DMS 273 (cell line): ENCODE measurements at regions not wholly inside any gene's neighbourhood (a gene's known extent, or its start where the extent isn't known, plus 50 kb on each side); places are given as distances from the start of the nearest gene placed in this dataset.

ENCODE experiments used
- DNase-seq: peaks from one replicate; lab custom pipeline; 2025; ENCODE audit not compliant: unreplicated experiment; lab: John Stamatoyannopoulos, UW

DNA sequence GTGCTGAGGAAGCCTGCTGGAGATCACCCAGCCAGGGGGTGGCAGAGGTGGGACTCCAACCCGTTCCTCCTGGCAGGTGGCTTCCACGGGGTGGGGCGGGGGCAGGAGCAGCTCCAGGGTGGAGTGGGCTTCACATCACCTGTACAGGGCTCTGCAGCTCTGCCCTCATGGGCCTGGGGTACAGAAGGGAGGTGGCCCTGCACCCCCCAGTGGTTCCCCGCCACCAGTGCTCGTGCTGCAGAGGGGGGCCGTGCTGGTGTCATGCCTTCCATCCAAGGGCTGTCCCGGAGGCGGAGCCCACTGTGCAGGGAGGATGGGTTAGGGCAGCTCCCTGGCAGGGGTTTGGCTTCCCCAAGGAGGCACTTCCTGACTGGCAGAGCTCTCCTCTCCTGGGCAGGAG lies 76.4 kb upstream of the SHISAL1 start:
- no peak for DNase-seq

GRCh38 chr22:44387486-44387885 lies 74.7 kb upstream of the SHISAL1 start:
- no peak for DNase-seq

DNA sequence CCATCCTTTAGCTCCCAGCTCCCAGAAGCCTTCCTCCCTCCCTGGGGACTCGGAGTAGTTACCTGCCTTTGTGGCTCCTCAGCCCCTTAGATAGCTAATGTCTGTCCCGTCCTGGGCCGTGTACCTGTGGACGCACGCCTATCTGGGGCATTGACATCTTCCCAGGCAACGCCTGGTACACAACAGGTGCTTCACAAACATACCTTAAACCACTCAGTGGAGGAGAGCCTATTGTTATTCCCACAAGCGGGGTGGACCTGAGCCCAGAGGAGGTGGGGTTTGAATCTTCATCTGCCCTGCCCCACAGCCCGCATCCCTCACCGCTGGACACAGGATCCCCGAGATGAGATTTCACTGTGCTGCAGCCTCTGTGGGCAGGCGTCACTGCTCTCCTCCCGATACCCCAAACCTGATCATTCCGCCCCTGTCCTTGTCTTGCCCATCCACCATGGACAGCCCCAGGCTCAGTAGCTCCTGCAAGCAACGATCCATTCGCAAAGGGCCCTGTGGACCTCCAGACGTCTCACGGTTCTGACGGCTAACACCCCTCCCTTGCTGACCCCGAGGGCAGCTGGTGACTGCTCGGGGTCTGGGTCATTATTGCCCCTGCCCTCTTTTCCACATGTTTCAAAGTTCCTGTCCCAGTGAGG lies 73.8 kb upstream of the SHISAL1 start:
- no peak for DNase-seq

GRCh38 chr22:44385781-44386180 lies 73.0 kb upstream of the SHISAL1 start:
- DNase-seq = no peak

DNA sequence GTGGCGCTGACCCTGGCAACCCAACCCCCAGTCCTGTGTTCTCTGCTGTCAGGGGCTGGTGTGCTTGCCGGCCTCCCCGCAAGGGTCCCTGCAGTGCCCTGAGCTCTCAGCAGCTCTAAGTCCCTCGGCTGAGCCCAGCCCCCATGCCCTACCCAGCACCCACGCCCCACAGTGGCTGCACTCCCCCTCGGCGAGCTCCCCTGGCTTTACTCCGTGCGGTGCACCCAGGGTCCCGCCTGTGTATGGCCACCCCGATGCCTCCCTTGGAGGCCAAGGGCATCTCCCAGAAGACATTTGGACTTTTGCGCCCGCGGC lies 72.5 kb upstream of the SHISAL1 start:
- DNase-seq = no peak

- DNase-seq = no peak
Observed at GRCh38 chr22:44384563-44385295, 72.0 kb upstream of the SHISAL1 start.

DNA sequence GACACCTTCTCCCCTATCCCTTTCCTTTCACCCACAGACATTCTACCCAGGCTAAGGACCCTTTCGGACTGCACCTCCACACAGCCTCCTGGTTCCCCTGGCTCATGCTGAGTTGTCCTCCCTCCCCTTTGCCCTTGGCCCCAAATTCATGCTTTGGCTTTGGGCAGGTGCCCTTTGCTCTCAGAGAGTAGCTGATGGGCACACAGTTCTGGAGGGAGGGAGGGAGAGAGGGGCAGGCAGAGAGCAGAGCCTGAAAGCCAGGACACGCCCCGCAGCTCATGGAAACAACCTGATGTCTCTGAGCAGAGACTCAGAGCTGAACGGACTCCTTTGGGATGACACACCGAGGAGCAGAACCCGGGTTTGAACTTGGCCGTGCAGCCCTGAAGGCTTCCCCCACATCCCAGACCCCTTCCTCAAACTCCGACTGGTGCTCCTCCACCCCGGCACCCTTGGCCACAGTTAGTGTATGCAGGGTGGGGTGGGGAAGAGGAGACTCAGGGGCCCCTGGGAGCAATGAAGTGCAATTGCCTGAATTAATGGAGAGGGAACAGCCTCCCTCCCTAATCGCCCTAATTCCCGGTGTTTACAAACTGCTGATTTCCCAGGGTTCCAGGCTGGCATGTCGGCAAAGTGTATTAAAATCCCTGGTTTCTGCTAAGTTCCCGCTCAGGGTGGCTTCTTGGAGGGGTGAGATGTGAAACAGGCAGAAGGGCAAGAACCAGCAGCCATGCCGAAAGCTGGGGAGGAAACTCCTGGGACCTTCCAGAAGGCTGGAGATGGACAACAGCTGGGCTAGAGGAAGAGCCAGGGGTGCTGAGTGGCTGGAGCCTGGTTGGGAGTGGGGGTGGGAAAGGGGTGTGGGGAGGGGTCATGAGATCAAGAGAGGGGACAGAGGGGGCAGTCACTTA lies 71.2 kb upstream of the SHISAL1 start:
- DNase-seq = no peak

DNA sequence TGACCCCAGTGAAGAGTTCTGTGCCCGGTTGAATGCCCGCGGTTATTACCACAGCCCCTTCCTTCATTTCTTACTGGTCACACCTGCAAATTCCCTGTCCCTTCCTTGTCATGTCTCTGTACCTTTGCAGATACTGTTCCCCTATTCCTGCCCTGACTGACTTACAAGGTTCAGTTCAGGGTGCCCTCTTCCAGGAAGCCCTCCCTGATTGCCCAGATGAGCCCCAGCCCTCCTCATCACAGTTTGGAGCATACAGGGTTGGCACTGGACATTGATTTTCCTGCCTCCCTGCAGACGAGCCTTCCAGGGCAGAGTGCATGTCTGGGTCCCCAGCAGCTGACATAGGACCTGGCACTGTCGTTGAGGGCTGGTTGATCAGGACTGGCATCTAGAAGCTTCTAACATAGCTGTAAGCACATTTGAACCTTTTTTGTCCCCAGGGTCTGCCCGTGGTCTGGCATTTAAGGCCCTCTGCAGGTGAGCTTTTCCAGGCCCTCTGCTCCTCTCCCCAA lies 70.4 kb upstream of the SHISAL1 start:
- DNase-seq = no peak

DNA sequence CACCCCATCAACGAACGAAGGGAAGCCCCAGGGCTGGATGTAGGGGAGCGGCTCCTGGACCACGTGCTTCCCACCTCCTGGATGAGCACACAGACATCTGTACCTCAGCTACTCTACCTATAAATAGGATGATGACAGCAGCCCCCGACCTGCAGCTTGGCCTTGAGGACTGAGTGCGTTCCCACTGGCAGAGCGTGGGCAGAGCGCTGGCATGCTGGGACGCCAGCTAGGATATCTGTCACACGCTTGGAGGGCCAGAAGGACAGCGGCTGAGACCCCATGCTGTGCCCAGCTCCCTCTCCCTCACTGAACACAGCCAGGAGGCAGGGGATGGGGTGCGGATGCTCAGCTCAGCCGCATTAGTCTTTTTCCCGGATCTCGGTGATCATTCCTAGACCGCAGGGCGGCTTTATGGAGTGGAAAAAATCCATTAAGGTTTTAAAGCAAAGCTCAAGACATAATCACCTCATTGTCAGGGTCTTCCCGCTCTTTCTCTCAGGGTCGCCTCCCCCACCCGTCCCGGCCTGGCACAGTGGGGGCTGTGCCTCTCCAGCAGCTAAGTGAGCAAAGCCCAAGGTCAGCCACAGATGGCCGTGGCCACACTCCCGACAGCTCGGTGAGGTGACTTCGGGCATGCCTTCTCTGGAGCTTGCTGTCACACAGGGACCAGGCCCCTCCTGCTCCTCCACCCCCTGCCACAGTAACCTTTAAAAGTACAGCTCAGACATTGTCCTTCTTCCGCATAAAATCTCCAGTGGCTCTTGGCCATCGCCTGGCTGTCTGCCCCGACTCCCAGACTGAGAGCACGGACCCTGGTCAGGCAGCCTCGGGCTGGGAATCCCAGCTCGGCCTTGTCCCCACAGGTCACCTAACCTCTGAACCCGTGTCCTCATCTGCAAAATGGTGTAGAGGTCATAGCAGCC lies 69.6 kb upstream of the SHISAL1 start:
- DNase-seq = no peak

GRCh38 chr22:44381761-44382115 lies 69.0 kb upstream of the SHISAL1 start:
- DNase-seq = no peak

DNA sequence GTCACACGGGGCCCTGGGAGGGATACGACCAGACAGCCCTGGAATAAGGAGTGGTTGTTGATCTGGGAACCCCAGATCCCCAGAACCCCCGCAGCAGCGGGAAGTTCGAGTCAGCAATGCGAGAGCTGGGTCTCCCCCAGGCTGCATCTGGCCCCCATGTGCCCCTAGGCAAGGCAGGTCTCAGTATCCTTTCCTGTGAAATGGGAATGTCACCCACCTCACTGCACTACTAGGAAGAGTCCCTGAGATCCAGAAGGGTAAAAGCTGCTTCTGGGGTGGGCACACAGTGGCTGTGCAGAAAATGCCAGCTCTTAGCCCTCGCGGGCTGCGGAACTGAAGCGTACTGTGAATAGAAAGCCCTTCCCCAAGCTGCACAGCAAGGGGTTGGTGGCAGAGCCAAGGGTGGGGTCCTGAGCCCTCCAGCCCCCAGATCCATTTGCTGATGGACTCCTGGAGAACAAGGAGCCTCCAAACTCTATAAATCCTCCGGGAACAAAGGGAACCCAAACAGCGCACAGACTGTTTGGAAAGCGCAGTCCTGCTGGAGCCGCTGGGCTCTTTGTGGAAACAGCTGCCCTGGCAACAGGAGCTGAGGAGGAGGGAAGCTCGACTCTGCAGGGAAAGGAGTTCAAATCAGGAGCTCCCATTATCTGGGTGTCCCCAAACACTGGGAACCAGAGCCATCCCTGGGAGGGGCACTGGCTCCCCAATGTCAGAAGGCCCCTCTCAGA lies 68.2 kb upstream of the SHISAL1 start:
- DNase-seq = no peak

DNA sequence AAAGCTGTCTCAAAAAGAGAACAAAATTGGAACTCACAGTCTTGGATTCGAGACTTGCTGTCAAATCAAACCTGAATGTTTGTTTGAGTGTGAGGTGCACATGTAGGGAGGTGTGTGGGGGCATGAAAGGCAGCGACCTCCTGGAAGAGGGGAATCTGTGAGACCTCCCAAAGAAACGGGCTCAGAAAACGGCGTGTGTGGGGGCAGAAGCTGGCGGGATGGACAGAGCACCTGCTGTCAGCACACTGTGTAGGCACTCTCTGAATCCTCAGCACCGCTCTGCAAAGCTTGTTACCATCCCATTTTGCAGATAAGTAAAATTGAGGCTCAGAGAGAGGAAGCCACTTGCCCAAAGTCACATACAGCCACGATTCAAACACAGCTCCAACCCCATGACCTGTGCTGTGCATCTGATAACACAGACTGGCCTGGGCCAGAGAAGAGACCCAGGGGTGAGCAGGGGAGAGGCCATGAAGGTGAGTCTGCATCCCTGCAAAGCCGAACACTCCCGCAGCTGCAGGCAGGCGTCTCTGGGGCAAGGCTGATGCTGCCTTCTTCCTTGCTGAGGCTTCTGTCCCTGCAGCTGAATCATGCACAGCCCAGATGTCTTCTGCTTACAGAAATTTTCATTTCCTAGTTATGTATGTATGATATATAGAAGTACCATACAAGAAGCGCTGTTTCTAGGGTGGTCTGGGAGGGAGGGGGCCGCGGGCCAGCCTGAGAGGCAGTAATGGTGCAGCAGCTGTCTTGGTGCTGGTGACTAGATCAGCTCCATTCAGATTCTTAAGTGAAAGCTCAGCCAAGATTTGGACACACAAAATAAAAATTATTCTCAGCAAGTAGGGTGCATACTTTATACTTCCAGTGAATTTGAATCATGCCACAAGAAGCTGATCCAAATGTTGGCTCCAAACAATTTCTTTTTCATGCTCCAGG lies 67.3 kb upstream of the SHISAL1 start:
- DNase-seq = no peak

GRCh38 chr22:44378380-44378779 lies 65.6 kb upstream of the SHISAL1 start:
- no peak for DNase-seq

GRCh38 chr22:44375451-44375850 lies 62.7 kb upstream of the SHISAL1 start:
- no peak for DNase-seq

- no peak for DNase-seq
Observed at GRCh38 chr22:44373234-44373633, 60.5 kb upstream of the SHISAL1 start.

GRCh38 chr22:44372611-44373010 lies 59.9 kb upstream of the SHISAL1 start:
- no peak for DNase-seq

- DNase-seq = no peak
Observed at GRCh38 chr22:44371741-44372525, 59.2 kb upstream of the SHISAL1 start.
